ENCODE measurements at regions not wholly inside any gene's neighbourhood (a gene's known extent, or its start where the extent isn't known, plus 50 kb on each side); places are given as distances from the start of the nearest gene placed in this dataset.

- TF ChIP-seq CTCF (conservative IDR thresholded peaks at IDR 0.05; ENCODE audit: low read length) (no peak), EZH2phosphoT487 (IDR thresholded peaks at IDR 0.05; ENCODE audit: borderline replicate concordance) (no peak)
Observed at GRCh38 chr10:107790271-107790670, 625.8 kb upstream of the SORCS1 start.

All from Loucy (cell line).